Adrenal gland (tissue), 9 donors: ENCODE measurements at regions not wholly inside any gene's neighbourhood (a gene's known extent, or its start where the extent isn't known, plus 50 kb on each side); places are given as distances from the start of the nearest gene placed in this dataset.

ENCODE experiments used
- DNase-seq, 7 donors: peaks; one replicate each; pipeline ENCODE4 v3.0.0-alpha.2; 2019 to 2020
- H3K27ac ChIP-seq, 5 donors: fragments of 200-600 bp; sonication (generic) in 4 of 5; 1 replicate in 3 of 5; 2 replicates in 2 of 5; pipeline versions ENCODE4 v1.5.1 to v1.8.0; 2016 to 2020; ENCODE audit warnings: mild to moderate bottlenecking in 1 of 5
- H3K27me3 ChIP-seq: fragments of 200-600 bp; 2 replicates; pipeline ENCODE4 v1.8.0; 2021
- H3K36me3 ChIP-seq, 2 donors: fragments of 200-600 bp; replicated peaks in 1 of 2; 1 replicate in 1 of 2; 2 replicates in 1 of 2; pipeline versions ENCODE4 v1.5.1 to v1.8.0; 2018 to 2022
- H3K4me1 ChIP-seq, 2 donors: fragments of 200-600 bp; replicated peaks in 1 of 2; 1 replicate in 1 of 2; 2 replicates in 1 of 2; pipeline versions ENCODE4 v1.5.1 to v1.8.0; 2018 to 2021
- H3K4me3 ChIP-seq, 4 donors: fragments of 200-600 bp; sonication (generic) in 3 of 4; one replicate each; pipeline ENCODE4 v1.5.1; 2016 to 2018
- H3K9me3 ChIP-seq, 3 donors: fragments of 200-600 bp; sonication (generic) in 1 of 3; replicated peaks in 1 of 3; 1 replicate in 2 of 3; 2 replicates in 1 of 3; pipeline versions ENCODE4 v1.5.1 to v1.8.0; 2016 to 2021
- CTCF ChIP-seq, 6 experiments: fragments of 450-650 bp in 4 of 6; fragments of 200-600 bp in 2 of 6; sonication (generic) in 1 of 6; IDR thresholded peaks; 1 replicate in 5 of 6; 2 replicates in 1 of 6; pipeline versions ENCODE4 v1.5.1 to v1.8.0; 2016 to 2021; ENCODE audit warnings: antibody characterized with exemption in 6 of 6, mild to moderate bottlenecking in 2 of 6, moderate library complexity in 1 of 6
- POLR2A ChIP-seq, 2 donors: fragments of 450-650 bp; IDR thresholded peaks; one replicate each; pipeline ENCODE4 v1.6.1; 2017; ENCODE audit warnings: antibody characterized with exemption in 2 of 2, mild to moderate bottlenecking in 2 of 2, moderate library complexity in 1 of 2
- WGBS, 4 donors: extraction: QIAGEN DNeasy Blood & Tissue Kit in 2 of 4; methylation state at CpG; one replicate each; pipeline versions ENCODE4 v1.1.5 to v1.1.7; 2013 to 2017; 5-methylcytosine and 5-hydroxymethylcytosine counted together
- intact Hi-C, 2 donors: fragments of 100-400 bp; cut with DNase I; formaldehyde crosslinking; loops; one replicate each; pipeline versions ENCODE4 v1.14.1 to v1.15.0; 2022 to 2023
- donor health status: healthy with polysubstance abuse.
- donor health status: Bipolar disorder and iron deficiency.
- donor health status: DM: yes; HTN: yes; CAD: no.
- donor health status: DM: no; HTN: no; CAD: no.
- donor health status: DM: no; HTN: no; CAD: no.

GRCh38 chr9:757246-757881, 84.1 kb upstream of the DMRT1 start:
- 59 to 70% (median 67%) methylated on average over 13 of the region's 13 CpGs for WGBS, 4 donors
- Histone ChIP-seq H3K36me3 (no peaks in the 10 kb centered on the region), H3K27me3 (no peaks in the 10 kb centered on the region), H3K4me1 (peaks cover 0 to 5% of the 10 kb centered on the region in 2 donors), H3K27ac (no peak overlapping the region), H3K9me3 (no peaks in the 10 kb centered on the region), H3K4me3 (no peak overlapping the region)
- intact Hi-C loops, result loop anchor here in 1 of 2 donors (5.0 kb wide), 1 partner anchor 145 kb away; no protein-coding TSS in a partner anchor
- peak in 6 of 7 donors; percentile 22 to 55 (median 41) for DNase-seq
- TF ChIP-seq POLR2A (IDR thresholded peaks at IDR 0.05) (no peak), CTCF (IDR thresholded peaks at IDR 0.05) (peak; percentile 19 to 65 (median 56))

- Histone ChIP-seq H3K36me3 (no peaks in the 10 kb centered on the region), H3K27ac (no peak overlapping the region), H3K4me3 (no peak overlapping the region), H3K27me3 (no peaks in the 10 kb centered on the region), H3K9me3 (no peaks in the 10 kb centered on the region), H3K4me1 (peaks cover 0 to 5% of the 10 kb centered on the region in 2 donors)
- intact Hi-C loops, result loop anchor here in 1 of 2 donors (5.0 kb wide), 1 partner anchor 146 kb away; no protein-coding TSS in a partner anchor
- DNase-seq, result peak in 1 of 7 donors; percentile 35
- 74 to 82% (median 74%) methylated on average over 5 of the region's 5 CpGs for WGBS, 4 donors
- no peak for TF ChIP-seq POLR2A (IDR thresholded peaks at IDR 0.05)
- TF ChIP-seq CTCF (IDR thresholded peaks at IDR 0.05), result no peak
These were observed 83.4 kb upstream of the DMRT1 start for GRCh38 chr9:758146-758545.

GRCh38 chr9:759541-759940, 82.0 kb upstream of the DMRT1 start:
- WGBS, 4 donors, result 82 to 89% (median 85%) methylated on average over 8 of the region's 8 CpGs
- Histone ChIP-seq H3K4me3 (no peak overlapping the region), H3K27ac (no peak overlapping the region), H3K36me3 (no peaks in the 10 kb centered on the region), H3K4me1 (peaks cover 0 to 5% of the 10 kb centered on the region in 2 donors), H3K9me3 (no peaks in the 10 kb centered on the region), H3K27me3 (no peaks in the 10 kb centered on the region)
- intact Hi-C loops, result loop anchor here in 1 of 2 donors (5.0 kb wide), 1 partner anchor 147 kb away; no protein-coding TSS in a partner anchor
- TF ChIP-seq POLR2A (IDR thresholded peaks at IDR 0.05) (no peak), CTCF (IDR thresholded peaks at IDR 0.05) (no peak)
- DNase-seq, result no peak

GRCh38 chr9:759983-760736, 81.3 kb upstream of the DMRT1 start:
- peaks cover 0 to 5% of the 10 kb centered on the region in 2 donors for H3K4me1 ChIP-seq
- intact Hi-C loops, result loop anchor here (5.0 kb wide), 2 partner anchors 138 to 148 kb away; no protein-coding TSS in a partner anchor
- H3K9me3 ChIP-seq, result no peaks in the 10 kb centered on the region
- 87 to 94% (median 92%) methylated on average over 8 to 10 of the region's 10 CpGs for WGBS, 4 donors
- peak in 1 of 7 donors; percentile 40 for DNase-seq
- TF ChIP-seq POLR2A (IDR thresholded peaks at IDR 0.05), result no peak
- TF ChIP-seq CTCF (IDR thresholded peaks at IDR 0.05), result no peak
- no peaks in the 10 kb centered on the region for H3K36me3 ChIP-seq
- no peaks in the 10 kb centered on the region for H3K27me3 ChIP-seq
- H3K27ac ChIP-seq, result no peak overlapping the region
- H3K4me3 ChIP-seq, result no peak overlapping the region
